Thyroid gland (tissue), 4 donors: ENCODE measurements at regions not wholly inside any gene's neighbourhood (a gene's known extent, or its start where the extent isn't known, plus 50 kb on each side); places are given as distances from the start of the nearest gene placed in this dataset.

ENCODE experiments used
- CTCF ChIP-seq, 6 experiments: fragments of 200-600 bp in 3 of 6; fragments of 450-650 bp in 3 of 6; sonication (generic) in 3 of 6; IDR thresholded peaks; one replicate each; pipeline ENCODE4 v1.5.1; 2016 to 2019; ENCODE audit warnings: antibody characterized with exemption in 6 of 6, mild to moderate bottlenecking in 2 of 6, inconsistent platforms in 1 of 6, moderate library complexity in 1 of 6
- POLR2A ChIP-seq, 2 donors: fragments of 450-650 bp; IDR thresholded peaks; one replicate each; pipeline ENCODE4 v1.6.1; 2017; ENCODE audit warnings: antibody characterized with exemption in 2 of 2, mild to moderate bottlenecking in 2 of 2, moderate library complexity in 1 of 2

GRCh38 chr12:30438601-30439041, 257.0 kb downstream of the IPO8 start:
- TF ChIP-seq CTCF (IDR thresholded peaks at IDR 0.05) (no peak), POLR2A (IDR thresholded peaks at IDR 0.05) (no peak)
